ENCODE measurements at regions not wholly inside any gene's neighbourhood (a gene's known extent, or its start where the extent isn't known, plus 50 kb on each side); places are given as distances from the start of the nearest gene placed in this dataset.
"Not testable (repeated sequence)": the region's sequence is repeated elsewhere in the genome, so short reads cannot be mapped to it uniquely, and the experiment has no call there.

DNA sequence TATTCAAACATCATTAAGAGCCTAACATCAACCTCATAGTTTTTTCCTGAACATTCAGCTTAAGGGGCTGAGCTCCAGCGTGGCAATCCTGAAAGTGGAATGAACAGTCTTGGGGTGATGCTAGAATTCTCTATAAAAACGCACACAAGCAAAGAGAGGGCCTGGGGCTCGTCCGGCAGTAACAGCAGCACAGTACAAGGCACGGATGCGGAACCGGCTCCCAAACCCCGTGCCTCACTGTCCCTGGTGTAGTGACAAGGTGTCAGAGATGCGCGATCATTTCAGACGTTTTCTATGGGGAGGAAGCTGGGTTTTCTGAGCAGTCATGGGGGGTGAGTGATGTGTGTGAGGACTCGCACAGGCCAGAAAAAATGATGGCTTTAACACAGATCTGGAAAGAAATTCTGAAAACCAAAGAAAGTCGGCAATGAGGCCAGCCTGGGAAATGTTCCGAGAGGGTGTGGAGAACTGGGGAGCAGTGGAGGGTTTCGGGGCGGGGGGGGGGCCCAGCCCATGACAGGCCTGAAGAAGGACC lies 170.6 kb downstream of the NPIPB11 start:
- not testable (repeated sequence) for H3K27ac Mint-ChIP-seq

DNA sequence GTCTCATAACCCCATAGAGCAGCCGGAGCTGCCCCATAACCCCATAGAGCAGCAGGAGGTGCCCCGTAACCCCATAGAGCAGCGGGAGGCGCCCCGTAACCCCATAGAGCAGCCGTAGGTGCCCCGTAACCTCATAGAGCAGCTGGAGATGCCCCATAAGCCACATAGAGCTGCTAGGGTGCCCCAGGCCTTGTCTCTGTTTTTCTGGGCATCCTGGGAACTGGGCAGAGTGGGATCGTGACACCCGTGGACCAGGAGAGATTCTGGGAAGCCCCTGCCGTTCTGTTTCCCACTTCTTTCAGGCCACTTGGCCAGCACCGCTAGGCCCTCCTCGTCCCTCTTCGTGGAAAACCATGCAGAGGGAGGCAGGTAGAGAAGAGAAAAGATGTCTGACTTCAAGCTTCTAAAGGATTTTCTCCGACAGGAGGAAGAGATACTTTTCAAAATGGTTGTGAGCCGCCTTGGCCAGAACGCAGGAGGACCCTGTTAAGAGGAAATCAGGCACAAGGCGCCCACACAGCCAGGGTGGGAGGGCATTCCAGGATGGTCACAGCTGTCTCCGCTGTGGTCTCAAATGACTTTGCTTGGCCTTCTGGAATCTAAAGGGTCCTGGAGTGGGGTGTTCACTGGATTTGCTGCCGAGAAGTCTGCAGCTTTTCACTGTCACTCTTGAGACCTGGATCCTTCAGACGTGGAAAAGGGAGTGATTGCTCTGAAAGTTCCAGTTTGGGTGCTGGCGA lies 171.8 kb downstream of the NPIPB11 start:
- not testable (repeated sequence) for H3K36me3 Mint-ChIP-seq, H3K4me1 Mint-ChIP-seq, H3K27ac Mint-ChIP-seq, H3K4me3 Mint-ChIP-seq, H3K27me3 Mint-ChIP-seq, DNase-seq, H3K9me3 Mint-ChIP-seq

More for the DNA sequence above, 170.6 kb downstream of the NPIPB11 start:
- H3K4me1 Mint-ChIP-seq, H3K27me3 Mint-ChIP-seq, DNase-seq, H3K4me3 Mint-ChIP-seq, H3K9me3 Mint-ChIP-seq, H3K36me3 Mint-ChIP-seq: not testable (repeated sequence)

DNA sequence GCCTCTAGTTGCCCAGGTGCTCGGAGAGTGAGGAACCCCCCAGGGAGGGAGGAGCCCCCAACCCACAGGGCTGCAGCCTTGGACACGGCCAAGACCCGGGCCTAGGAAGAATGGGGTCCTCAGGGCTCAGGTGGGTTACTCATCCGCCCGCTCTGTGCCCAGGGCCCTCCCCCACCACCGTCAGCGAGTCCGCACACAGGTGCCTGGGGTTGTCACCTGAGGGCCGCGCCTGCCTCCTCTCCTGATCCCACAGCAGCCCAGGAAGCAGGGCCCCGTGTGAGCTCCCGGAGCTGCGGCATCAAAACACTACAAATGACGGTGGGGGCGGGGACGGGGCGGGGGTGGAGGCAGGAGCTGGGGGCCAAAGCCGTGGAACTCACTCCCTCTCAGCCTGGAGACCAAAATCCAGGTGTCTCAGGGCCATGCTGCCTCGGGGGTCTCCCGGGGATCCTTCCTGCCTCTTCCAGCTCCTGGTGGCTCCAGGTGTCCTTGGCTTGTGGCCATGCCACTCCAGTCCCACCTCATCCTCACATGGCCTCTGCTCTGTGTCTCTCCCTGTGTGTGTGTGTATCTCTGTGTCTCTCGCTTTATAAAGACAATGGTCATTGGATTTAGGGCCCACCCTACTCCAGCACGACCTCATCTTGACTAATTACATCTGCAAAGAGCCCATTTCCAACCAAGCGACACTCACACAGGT lies 172.7 kb downstream of the NPIPB11 start:
- not testable (repeated sequence) for H3K4me1 Mint-ChIP-seq, H3K27ac Mint-ChIP-seq, H3K27me3 Mint-ChIP-seq, DNase-seq, H3K36me3 Mint-ChIP-seq, H3K4me3 Mint-ChIP-seq, H3K9me3 Mint-ChIP-seq

GRCh38 chr16:29232811-29233704 lies 173.5 kb downstream of the NPIPB11 start:
- no peak overlapping the region for H3K27ac Mint-ChIP-seq
- no peaks in the 10 kb centered on the region for H3K4me1 Mint-ChIP-seq
- H3K27me3 Mint-ChIP-seq, result no peaks in the 10 kb centered on the region
- no peak overlapping the region for H3K4me3 Mint-ChIP-seq
- no peaks in the 10 kb centered on the region for H3K36me3 Mint-ChIP-seq
- no peaks in the 10 kb centered on the region for H3K9me3 Mint-ChIP-seq
- no peak for DNase-seq

DNA sequence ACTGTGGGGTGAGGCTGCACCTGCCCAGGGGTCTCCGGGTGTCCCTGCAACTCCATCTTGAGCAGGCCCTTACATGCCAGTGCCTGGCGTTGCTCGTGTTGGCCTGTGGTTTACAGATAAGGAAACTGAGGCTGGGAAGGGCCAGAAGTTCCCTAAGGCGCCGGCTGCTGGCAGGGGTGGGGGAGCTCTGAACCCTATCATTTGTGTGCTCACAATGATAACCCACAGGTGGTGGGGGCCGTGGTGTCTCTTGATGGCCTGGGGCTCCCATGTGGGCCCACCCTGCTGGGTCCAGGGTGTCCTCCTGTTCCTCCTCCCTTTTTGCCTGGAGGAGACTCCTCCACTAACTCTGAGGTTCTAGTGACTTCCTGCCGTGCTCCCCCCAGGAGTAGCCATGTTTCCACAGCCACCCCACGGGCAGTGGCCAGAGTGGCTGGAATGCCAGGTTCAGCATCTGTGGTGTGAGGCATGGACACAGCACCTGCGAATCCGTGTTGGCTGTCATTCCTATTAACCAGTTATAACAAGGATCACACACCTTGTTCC lies 174.3 kb downstream of the NPIPB11 start:
- not testable (repeated sequence) for H3K27ac Mint-ChIP-seq

DNA sequence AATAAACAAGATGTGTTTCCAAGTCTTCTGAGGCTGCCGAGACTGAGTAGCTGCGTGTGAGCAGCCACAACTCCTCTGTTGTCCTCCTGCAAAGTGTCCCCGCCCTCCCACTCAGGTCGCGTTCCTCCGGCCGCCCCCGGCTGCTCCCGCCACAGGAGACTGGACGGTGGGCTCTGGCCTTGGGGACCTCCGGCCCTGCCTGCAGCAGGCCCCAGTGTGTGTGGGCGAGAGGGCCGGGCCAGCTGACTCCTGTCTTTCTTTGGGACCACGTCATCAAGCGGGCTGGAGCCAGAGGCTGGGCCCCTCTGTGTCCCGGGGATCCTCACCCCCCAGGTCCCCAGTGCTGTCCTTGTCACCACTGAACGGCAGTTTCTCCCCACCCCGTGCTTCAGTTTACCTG lies 175.3 kb downstream of the NPIPB11 start:
- no peaks in the 10 kb centered on the region for H3K27me3 Mint-ChIP-seq
- DNase-seq, result no peak
- no peak overlapping the region for H3K27ac Mint-ChIP-seq
- H3K4me1 Mint-ChIP-seq, result no peaks in the 10 kb centered on the region
- H3K9me3 Mint-ChIP-seq, result peaks cover 2% of the 10 kb centered on the region
- no peak overlapping the region for H3K4me3 Mint-ChIP-seq
- no peaks in the 10 kb centered on the region for H3K36me3 Mint-ChIP-seq

More for the DNA sequence above, 174.3 kb downstream of the NPIPB11 start:
- not testable (repeated sequence) for H3K27me3 Mint-ChIP-seq, DNase-seq, H3K4me1 Mint-ChIP-seq, H3K9me3 Mint-ChIP-seq, H3K4me3 Mint-ChIP-seq, H3K36me3 Mint-ChIP-seq

- DNase-seq, result no peak
- Mint-ChIP-seq H3K27ac (no peak overlapping the region), H3K27me3 (no peaks in the 10 kb centered on the region), H3K4me1 (no peaks in the 10 kb centered on the region), H3K4me3 (no peak overlapping the region), H3K36me3 (no peaks in the 10 kb centered on the region), H3K9me3 (peaks cover 2% of the 10 kb centered on the region)
Measured at GRCh38 chr16:29230671-29231096, 175.8 kb downstream of the NPIPB11 start.

DNA sequence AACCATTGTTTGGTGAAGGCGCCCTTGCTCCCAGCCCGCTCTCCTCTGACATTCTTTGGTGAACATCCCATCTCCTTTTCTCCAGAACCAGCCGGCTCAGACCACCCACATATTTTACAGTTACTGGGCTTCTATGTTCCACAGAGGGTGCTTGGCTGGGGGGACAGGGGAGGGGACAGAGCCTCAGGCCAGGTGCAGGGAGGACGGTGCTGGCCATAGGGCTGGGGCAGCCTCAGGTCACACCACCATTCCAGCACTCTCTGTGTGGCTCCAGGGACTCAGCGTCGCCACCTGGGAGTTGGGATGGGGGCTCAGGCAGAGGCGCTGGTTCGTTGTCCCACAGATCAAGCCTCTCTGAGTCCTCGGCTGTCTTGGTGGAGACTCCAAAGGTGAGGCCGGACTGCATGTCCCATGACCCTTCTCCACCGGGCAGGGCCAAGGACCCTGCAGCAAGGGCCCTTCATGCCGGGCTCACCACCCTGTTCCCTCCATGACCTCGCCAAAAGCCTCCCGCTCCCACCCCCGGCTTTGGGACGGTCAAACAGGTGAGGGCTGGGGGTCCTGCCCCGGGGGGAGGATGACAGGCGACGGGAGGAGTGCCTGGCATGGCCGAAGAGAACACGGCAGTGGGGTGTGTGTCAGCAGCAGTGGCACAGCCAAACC lies 176.4 kb downstream of the NPIPB11 start:
- not testable (repeated sequence) for H3K4me1 Mint-ChIP-seq, H3K9me3 Mint-ChIP-seq, H3K4me3 Mint-ChIP-seq, DNase-seq, H3K27ac Mint-ChIP-seq, H3K27me3 Mint-ChIP-seq, H3K36me3 Mint-ChIP-seq

GRCh38 chr16:29229616-29230005 lies 176.9 kb downstream of the NPIPB11 start:
- H3K9me3 Mint-ChIP-seq, H3K27ac Mint-ChIP-seq, H3K27me3 Mint-ChIP-seq, H3K4me3 Mint-ChIP-seq, H3K36me3 Mint-ChIP-seq, H3K4me1 Mint-ChIP-seq, DNase-seq: not testable (repeated sequence)

DNA sequence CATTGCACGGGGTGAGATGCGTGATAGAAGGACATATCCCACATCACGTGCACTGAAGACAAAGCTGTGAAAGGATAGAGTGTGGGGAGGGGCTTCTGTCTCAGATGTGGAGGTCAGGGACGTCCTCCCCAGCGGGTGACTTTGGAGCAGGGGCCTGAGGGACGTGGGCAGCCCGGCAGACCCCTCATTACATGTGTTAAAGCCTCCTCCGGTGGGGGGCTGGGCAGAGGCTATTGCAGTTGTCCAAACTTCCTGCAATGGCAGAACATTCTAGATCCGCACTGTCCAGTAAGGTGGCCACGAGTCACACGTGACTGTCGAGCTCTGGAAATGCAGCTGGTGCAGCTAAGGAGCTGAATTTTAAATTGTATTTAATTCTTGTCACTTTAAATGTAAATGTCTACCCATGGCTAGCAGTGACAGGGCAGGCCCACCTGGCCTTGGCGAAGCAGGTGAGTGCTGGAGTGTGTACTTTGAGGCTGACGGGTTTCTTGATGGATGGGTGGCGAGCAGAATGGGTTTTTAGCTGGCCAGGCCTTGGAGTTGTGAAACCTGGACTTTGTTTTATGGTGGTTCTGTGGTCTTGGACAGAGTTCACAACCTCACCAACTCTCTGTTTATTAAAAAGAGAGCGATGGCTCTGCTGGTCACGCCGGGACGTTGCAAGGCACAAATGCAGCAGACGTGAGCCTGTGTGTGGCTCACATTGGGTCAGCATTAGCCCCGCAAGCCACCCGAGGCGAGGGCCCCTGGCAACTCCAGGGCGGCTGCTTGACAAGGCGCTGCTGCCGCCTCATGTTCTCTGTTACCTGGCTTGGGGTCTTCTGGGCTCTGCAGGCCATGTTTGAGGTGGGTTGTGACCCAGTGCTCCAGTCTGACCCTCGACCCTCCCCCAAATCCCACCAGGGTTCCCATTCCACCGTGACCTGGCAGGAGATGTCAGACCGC lies 177.6 kb downstream of the NPIPB11 start:
- not testable (repeated sequence) for H3K27ac Mint-ChIP-seq, DNase-seq, H3K9me3 Mint-ChIP-seq, H3K4me3 Mint-ChIP-seq, H3K4me1 Mint-ChIP-seq, H3K27me3 Mint-ChIP-seq, H3K36me3 Mint-ChIP-seq

GRCh38 chr16:29227751-29228663 lies 178.5 kb downstream of the NPIPB11 start:
- not testable (repeated sequence) for H3K36me3 Mint-ChIP-seq, H3K4me1 Mint-ChIP-seq, H3K27ac Mint-ChIP-seq, H3K9me3 Mint-ChIP-seq, H3K4me3 Mint-ChIP-seq, H3K27me3 Mint-ChIP-seq
- peak; percentile 44 for DNase-seq

- no peaks in the 10 kb centered on the region for H3K27me3 Mint-ChIP-seq
- no peak overlapping the region for H3K4me3 Mint-ChIP-seq
- peaks cover 7% of the 10 kb centered on the region for H3K36me3 Mint-ChIP-seq
- peaks cover 7% of the 10 kb centered on the region for H3K4me1 Mint-ChIP-seq
- H3K27ac Mint-ChIP-seq, result no peak overlapping the region
- H3K9me3 Mint-ChIP-seq, result peaks cover 2% of the 10 kb centered on the region
- DNase-seq, result no peak
Measured at GRCh38 chr16:29226782-29227181, 179.7 kb downstream of the NPIPB11 start.

- not testable (repeated sequence) for H3K27me3 Mint-ChIP-seq, DNase-seq, H3K27ac Mint-ChIP-seq, H3K4me1 Mint-ChIP-seq, H3K36me3 Mint-ChIP-seq, H3K4me3 Mint-ChIP-seq, H3K9me3 Mint-ChIP-seq
Measured at GRCh38 chr16:29224675-29225074, 181.8 kb downstream of the NPIPB11 start.

Measured in activated naive CD8-positive, alpha-beta T cell treated with anti-CD3 and anti-CD28 coated beads for 36 hours (primary cell).